Urinary bladder (tissue), 3 donors: ENCODE measurements at regions not wholly inside any gene's neighbourhood (a gene's known extent, or its start where the extent isn't known, plus 50 kb on each side); places are given as distances from the start of the nearest gene placed in this dataset.

ENCODE experiments used
- DNase-seq: peaks from one replicate; pipeline ENCODE4 v3.0.0-alpha.2; 2015; ENCODE audit errors: extremely low spot score
- H3K27ac ChIP-seq: one replicate; pipeline ENCODE4 v1.5.1; 2013; ENCODE audit warnings: low read depth, mild to moderate bottlenecking, moderate library complexity
- H3K36me3 ChIP-seq: one replicate; pipeline ENCODE4 v1.6.1; 2013; ENCODE audit warnings: mild to moderate bottlenecking, moderate library complexity; ENCODE audit not compliant: insufficient read depth
- H3K4me1 ChIP-seq: one replicate; pipeline ENCODE4 v1.6.1; 2013; ENCODE audit warnings: mild to moderate bottlenecking, moderate library complexity; ENCODE audit not compliant: insufficient read depth
- H3K4me3 ChIP-seq: one replicate; pipeline ENCODE4 v1.5.1; 2013; ENCODE audit warnings: low read depth, low read length
- WGBS: extraction: QIAGEN DNeasy Blood & Tissue Kit; methylation state at CpG from one replicate; pipeline ENCODE4 v1.1.7; 2013; 5-methylcytosine and 5-hydroxymethylcytosine counted together
- donor health status: healthy with polysubstance abuse.
- donor health status: healthy.

DNA sequence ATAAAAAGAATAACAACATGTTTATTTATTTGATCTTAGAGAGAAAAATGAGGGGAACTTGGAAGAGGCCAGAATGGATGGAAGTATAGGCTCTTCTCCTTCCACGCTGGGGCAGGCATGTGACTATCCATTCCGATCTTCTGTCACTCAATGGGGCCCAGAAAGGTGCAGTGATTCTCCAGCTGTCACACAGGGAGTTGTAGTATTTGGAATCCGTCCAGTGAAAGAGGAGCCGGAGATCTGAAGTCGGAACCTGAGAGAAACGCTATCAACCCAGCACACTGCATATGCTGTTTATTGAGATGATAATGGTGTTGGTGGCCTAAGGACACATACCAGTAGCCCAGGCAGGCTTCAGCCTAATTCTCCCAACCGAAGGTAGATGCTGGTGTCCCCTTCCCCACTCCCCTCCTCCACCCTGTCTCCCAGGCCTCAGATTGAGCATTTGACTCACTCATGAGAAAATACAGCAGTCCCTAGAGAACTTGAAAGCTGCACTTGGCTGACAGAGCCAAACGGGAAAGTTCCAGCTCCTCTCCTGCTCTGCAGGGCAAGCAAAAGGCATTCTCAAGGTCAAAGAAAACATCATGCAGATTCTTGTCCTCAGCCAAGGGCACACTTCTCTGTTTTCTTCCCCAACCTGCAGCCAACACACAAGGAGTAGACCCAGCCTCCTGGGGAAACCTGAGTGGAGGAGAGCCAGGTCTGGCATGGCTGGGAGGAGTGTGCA lies 100.4 kb downstream of the IRF2BPL start:
- H3K4me3 ChIP-seq = no peak overlapping the region
- no peak overlapping the region for H3K27ac ChIP-seq
- no peak for DNase-seq
- 70% methylated on average over 8 of the region's 8 CpGs for WGBS
- H3K36me3 ChIP-seq = no peaks in the 10 kb centered on the region
- H3K4me1 ChIP-seq = no peaks in the 10 kb centered on the region

GRCh38 chr14:76926521-76927251 lies 100.5 kb downstream of the LRRC74A start:
- no peaks in the 10 kb centered on the region for H3K4me1 ChIP-seq
- H3K4me3 ChIP-seq = no peak overlapping the region
- H3K27ac ChIP-seq = no peak overlapping the region
- no peak for DNase-seq
- H3K36me3 ChIP-seq = no peaks in the 10 kb centered on the region
- WGBS = 57% methylated on average over 7 of the region's 7 CpGs

- no peaks in the 10 kb centered on the region for H3K4me1 ChIP-seq
- DNase-seq = no peak
- no peak overlapping the region for H3K27ac ChIP-seq
Measured at GRCh38 chr14:76925097-76925441, 98.9 kb downstream of the LRRC74A start.

GRCh38 chr14:76924371-76925096 lies 98.3 kb downstream of the LRRC74A start:
- whole genome bisulfite sequencing = 58% methylated on average over 15 of the region's 15 CpGs
- DNase-seq = no peak
- Histone ChIP-seq H3K4me3 (no peak overlapping the region), H3K36me3 (no peaks in the 10 kb centered on the region), H3K4me1 (no peaks in the 10 kb centered on the region), H3K27ac (no peak overlapping the region)

More at GRCh38 chr14:76925097-76925441, 98.9 kb downstream of the LRRC74A start:
- 78% methylated on average over 9 of the region's 9 CpGs for WGBS
- Histone ChIP-seq H3K4me3 (no peak overlapping the region), H3K36me3 (no peaks in the 10 kb centered on the region)

DNA sequence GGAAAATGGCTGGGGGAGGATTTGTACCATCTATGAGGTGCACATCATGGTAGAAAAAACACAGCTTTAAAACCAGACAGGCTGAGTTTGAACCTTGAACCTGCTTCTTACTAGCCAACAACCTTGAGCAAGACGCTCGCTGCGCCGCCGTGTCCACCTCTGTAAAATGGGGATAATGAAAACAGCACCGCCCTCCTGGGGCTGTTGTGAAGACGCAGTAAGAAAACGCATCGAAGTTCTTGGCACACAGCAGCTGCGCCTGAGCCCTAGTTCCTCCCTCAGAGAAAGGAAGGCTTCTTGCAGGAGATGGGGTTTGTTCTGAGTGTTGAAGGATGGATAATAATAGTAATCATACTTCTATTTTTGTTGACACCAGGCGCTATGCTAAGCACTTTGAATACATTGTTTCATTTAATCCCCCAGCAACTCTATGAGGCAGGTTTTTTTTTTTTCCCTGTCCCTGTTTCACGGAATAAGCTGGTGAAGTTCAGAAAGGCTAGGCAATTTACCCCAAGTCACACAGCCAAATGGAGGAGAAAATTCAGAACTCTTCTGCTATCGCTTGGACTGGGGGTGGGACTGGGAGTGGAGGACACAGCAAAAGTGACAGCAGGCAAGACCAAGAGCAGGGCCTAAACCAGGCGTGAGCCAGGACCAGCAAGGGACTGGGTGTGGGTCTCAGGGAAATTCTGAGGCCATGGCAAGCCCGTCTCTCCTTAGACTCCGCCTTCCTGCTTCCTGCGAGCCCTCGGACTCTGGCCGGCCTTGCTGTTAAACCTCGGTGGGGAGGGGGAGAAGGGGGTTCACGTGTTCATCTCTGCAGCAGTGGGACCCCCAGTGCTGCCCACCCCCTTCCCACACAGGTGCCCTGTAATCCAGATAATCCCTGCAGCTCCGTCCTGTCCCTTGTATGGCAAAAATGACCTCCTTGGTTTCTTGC lies 97.5 kb downstream of the LRRC74A start:
- Histone ChIP-seq H3K4me1 (no peaks in the 10 kb centered on the region), H3K27ac (no peak overlapping the region)
- WGBS = 76% methylated on average over 22 of the region's 22 CpGs

GRCh38 chr14:76922584-76922983 lies 96.4 kb downstream of the LRRC74A start:
- Histone ChIP-seq H3K36me3 (no peaks in the 10 kb centered on the region), H3K4me3 (no peak overlapping the region), H3K4me1 (no peaks in the 10 kb centered on the region), H3K27ac (no peak overlapping the region)
- DNase-seq = no peak
- WGBS = 57% methylated on average over 11 of the region's 12 CpGs

More for the DNA sequence above, 97.5 kb downstream of the LRRC74A start:
- DNase-seq = no peak
- no peak overlapping the region for H3K4me3 ChIP-seq
- H3K36me3 ChIP-seq = no peaks in the 10 kb centered on the region

GRCh38 chr14:76922092-76922491 lies 95.9 kb downstream of the LRRC74A start:
- 100% methylated on average over 5 of the region's 5 CpGs for WGBS
- Histone ChIP-seq H3K4me3 (no peak overlapping the region), H3K36me3 (no peaks in the 10 kb centered on the region), H3K4me1 (no peaks in the 10 kb centered on the region), H3K27ac (no peak overlapping the region)
- DNase-seq = no peak

- Histone ChIP-seq H3K4me3 (no peak overlapping the region), H3K4me1 (no peaks in the 10 kb centered on the region), H3K27ac (no peak overlapping the region), H3K36me3 (no peaks in the 10 kb centered on the region)
- DNase-seq = no peak
- 58% methylated on average over 4 of the region's 4 CpGs for WGBS
Measured at GRCh38 chr14:76921088-76921399, 94.8 kb downstream of the LRRC74A start.

DNA sequence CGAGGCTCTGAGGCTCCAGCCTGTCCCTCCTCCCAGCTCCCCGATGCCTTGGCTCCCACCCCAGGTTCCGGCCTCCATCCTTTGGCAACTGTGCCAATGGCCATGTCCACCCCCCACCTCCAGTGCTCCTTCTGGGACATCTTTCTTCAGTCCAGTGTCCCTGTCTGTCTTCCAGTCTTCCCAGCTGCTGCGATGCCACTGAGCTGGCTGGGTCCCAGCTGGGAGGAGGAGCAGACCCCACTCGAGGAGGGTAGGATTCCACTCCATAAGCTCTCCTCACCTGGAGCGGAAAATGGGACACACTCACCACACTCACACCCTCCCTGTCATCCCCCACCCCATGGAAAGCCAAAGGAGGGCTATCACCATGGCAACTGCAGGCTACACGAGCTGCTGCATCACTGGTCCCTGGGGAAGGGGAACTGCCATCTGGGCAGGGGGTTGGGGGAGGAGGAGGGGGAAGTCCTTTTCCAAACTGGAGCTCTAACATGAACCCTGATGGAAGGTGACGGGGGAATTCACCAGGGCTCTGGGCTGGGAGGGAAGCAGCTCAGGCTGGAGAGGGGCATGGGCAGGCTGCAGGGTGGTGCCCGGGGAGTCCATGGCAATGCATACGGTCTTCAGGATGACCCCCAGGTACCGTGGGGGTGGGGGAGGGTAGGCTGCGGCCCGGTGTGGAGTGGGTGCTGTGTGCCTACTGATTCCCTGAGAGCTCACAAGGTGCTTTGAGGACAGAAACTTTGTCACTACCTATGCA lies 94.3 kb downstream of the LRRC74A start:
- no peak for DNase-seq
- Histone ChIP-seq H3K4me3 (no peak overlapping the region), H3K36me3 (no peaks in the 10 kb centered on the region), H3K27ac (peak overlapping the region; percentile 50), H3K4me1 (no peaks in the 10 kb centered on the region)
- 50% methylated on average over 13 of the region's 13 CpGs for WGBS

- Histone ChIP-seq H3K4me3 (no peak overlapping the region), H3K4me1 (no peaks in the 10 kb centered on the region), H3K36me3 (no peaks in the 10 kb centered on the region), H3K27ac (peak overlapping the region; percentile 76)
- WGBS = 12% methylated on average over 21 of the region's 21 CpGs
- DNase-seq = peak; percentile 87
Measured at GRCh38 chr14:76919431-76920330, 93.5 kb downstream of the LRRC74A start.
